Tongue (tissue), 1 donor: ENCODE measurements at regions not wholly inside any gene's neighbourhood (a gene's known extent, or its start where the extent isn't known, plus 50 kb on each side); places are given as distances from the start of the nearest gene placed in this dataset.
"Not testable (repeated sequence)": the region's sequence is repeated elsewhere in the genome, so short reads cannot be mapped to it uniquely, and the experiment has no call there.

Source experiments
- DNase-seq: peaks from one replicate; pipeline ENCODE4 v3.0.0-alpha.2; 2015

DNA sequence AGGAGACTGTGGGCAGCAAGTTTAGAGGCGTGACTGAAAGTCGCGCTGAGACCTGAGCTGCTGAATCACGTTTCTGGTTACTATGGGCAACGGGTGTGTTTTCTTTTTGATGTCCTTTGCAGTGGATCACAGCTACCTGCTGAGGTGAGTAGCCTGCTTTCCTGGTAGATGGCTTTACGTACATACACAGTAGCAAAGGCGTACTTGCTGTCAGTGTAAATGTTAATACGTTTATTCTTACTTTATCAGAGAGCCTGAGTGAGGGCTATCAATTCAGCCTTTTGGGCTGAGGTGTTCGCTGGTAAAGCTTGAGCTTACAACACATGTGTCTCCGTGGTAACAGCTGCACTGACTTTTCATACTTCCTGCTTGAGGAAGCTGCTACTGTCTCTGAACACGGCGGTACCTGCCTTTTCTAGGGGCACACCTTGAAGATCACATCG, 165.1 kb upstream of the CCZ1B start:
- DNase-seq = peak; percentile 50

DNA sequence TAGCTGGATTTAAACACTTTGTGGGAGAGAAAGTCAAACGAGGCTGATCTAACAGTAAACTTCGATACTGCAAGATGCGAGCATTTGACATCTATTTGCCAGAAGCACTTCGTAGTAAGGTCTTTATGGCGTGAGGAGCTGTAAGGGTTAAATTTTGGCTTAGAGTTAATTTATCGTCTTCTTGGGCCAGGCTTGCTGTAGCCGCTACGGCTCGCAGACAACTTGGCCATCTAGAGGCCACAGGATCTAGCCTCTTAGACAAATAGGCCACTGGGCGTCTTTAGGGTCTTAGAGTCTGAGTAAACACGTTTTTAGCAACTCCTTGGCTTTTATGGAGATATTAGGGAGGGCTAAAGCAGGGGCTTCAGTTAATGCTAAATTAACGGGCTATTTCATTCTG, 165.6 kb upstream of the CCZ1B start:
- DNase-seq = not testable (repeated sequence)

DNA sequence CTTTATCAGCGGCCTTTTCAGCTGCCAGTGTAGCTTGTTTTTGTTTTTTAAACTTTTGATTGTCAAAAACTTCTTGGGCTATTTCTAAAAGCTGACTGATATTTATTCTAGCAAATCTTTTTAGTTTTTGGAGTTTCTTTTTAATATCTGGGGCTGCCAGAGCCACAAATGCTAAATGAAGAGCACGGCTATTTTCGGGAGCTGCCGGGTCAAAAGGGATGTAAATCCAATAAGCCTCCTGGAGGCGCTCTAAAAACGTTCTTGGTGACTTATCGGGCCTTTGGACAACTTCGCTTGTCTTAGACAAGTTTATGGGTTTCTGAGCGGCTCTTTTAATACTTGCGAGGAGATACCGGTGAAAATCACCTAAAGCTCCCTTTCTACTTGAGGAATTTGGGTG, 166.1 kb upstream of the CCZ1B start:
- DNase-seq = not testable (repeated sequence)

DNA sequence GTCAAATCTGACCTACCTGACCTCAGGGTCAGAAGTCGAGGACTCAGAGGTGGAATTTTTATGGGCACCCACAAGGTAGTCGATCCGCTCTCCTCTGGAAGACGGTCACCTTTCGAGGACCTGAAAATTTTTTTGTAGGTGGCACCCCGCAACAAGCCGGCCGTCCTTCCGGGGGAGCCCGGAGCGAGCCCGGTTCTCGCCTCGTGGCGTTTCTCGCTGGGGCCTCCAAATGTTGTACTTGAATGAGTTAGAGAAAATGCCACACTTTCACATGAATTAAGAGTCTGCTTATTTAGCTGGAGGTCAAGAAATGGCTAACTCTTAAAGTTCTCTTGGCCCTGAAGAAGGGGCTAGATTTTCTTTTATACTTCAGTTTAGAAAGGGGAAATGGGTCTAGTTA, 169.0 kb upstream of the CCZ1B start:
- not testable (repeated sequence) for DNase-seq

DNA sequence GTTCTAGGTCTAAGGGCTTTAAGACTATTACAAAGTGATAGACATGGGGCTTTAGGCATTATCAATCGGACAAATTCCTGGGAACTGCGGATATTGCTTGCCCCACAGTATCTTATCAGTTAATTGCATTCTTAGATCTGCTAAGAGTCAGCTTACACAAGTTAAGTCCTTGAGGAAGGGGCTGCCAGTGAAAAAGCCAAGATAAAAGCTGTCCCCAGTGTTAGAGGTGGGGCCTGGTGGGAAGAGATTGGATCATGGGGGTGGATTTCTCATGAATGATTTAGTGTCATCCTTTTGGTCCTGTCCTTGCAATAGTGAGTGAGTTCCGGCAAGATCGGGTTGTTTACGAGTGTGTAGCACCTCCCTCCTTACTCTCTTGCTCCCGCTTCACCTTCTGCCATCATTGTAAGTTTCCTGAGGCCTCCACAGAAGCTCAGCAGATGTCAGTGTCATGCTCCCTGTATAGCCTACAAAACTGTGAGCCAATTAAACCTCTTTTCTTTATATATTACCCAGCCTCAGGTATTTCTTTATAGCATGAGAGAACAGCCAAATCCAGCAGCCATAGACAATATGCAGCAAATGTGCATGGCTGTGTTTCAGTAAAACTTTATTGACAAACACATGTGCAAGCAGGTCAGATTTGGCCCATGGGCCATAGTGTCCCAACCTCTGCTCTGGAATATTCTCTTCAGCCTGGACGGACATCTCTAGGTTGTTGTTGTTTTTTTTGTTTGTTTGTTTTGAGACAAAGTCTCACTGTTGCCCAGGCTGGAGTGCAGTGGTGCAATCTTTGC, 169.6 kb upstream of the CCZ1B start:
- DNase-seq = not testable (repeated sequence)

DNA sequence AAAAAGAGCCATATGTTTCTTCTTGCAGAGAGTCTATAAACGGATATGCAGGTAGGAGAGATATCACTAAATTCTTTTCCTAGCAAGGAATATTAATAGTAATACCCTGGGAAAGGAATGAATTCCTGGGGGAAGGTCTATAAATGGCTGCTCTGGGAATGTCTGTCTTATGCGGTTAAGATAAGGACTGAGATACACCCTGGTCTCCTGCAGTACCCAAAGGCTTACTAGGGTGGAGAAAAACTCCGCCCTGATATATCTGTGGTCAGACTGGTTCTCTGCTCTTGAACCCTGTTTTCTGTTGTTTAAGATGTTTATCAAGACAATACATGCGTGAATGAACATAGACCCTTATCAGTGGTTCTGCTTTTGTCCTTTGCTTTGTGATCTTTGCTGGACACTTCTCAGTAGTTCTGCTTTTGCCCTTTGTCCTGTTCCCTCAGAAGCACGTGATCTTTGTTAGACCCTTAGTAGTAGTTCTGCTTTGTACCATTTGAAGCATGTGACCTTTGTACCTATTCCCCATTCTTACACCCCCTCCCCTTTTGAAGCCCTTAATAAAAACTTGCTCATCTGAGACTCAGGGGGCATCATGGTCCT, 173.1 kb upstream of the CCZ1B start:
- DNase-seq = not testable (repeated sequence)

DNA sequence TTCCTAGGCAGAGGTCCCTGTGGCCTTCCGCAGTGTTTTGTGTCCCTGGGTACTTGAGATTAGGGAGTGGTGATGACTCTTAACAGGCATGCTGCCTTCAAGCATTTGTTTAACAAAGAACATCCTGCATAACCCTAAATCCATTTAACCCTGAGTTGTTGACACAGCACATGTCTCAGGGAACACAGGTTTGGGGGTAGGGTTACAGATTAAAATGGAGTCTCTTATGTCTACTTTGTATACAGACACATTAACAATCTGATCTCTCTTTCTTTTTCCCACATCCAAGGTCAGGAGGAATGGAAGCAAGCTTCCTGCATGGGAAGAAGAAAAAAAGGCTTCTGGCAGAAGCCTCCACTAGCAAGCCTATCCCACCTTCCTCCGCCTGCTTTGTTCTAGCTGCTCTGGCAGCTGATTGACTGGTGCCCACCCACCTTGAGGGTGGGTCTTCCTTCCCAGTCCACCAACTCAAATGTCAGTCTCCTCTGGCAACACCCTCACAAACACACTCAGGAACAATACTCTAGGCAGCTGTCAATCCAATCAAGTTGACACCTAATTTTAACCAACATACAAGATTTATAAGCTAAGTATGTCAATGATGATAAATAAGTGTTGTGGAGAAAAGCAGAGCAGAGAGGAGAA, 176.5 kb upstream of the CCZ1B start:
- no peak for DNase-seq

DNA sequence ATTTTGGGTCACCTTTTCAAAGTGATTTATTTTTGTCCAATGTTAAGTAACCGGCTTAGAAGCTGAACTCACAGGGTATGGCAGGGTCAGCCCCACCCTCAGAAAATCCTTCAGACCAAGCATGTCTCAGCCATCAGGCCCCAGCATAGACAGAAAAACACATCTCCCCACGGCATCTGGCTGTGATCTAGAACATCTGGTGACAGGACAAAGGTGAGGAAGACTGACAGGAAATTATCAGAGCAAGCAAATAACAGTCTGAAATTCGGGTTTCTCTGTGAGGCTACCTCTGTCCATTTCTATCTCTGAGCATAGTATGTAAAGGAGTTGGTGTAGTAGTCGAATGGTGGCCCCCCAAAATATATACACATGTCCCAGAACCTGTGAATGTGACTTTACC, 177.0 kb upstream of the C1GALT1 start:
- no peak for DNase-seq

DNA sequence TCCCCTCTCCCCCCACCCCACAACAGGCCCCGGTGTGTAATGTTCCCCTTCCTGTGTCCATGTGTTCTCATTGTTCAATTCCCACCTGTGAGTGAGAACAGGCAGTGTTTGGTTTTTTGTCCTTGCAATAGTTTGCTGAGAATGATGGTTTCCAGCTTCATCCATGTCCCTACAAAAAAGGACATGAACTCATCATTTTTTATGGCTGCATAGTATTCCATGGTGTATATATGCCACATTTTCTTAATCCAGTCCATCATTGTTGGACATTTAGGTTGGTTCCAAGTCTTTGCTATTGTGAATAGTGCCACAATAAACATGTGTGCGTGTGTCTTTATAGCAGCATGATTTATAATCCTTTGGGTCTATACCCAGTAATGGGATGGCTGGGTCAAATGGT, 176.4 kb upstream of the C1GALT1 start:
- DNase-seq = not testable (repeated sequence)

DNA sequence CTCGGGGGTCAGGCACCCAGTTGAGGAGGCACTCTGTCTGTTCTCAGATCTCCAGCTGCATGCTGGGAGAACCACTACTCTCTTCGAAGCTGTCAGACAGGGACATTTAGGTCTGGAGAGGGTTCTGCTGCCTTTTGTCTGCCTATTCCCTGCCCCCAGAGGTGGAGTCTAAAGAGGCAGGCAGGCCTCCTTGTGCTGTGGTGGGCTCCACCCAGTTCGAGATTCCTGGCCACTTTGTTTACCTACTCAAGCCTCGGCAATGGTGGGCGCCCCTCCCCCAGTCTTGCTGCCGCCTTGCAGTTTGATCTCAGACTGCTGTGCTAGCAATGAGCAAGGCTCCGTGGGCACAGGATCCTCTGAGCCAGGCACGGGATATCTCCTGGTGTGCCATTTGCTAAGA, 171.1 kb upstream of the C1GALT1 start:
- not testable (repeated sequence) for DNase-seq

DNA sequence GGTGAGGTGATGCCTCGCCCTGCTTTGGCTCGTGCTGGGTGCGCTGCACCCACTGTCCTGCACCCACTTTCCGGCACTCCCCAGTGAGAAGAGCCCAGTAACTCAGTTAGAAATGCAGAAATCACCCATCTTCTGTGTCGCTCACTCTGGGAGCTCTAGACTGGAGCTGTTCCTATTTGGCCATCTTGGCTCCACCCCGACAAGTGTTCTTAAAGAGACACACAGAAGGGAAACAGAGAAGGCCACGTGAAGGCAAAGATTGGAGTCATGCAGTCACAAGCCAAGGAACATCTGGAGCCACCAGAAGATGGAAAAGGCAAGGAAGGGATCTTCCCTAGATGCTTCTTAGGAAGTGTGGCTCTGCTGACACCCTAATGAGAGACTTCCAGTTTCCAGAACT, 170.6 kb upstream of the C1GALT1 start:
- not testable (repeated sequence) for DNase-seq

DNA sequence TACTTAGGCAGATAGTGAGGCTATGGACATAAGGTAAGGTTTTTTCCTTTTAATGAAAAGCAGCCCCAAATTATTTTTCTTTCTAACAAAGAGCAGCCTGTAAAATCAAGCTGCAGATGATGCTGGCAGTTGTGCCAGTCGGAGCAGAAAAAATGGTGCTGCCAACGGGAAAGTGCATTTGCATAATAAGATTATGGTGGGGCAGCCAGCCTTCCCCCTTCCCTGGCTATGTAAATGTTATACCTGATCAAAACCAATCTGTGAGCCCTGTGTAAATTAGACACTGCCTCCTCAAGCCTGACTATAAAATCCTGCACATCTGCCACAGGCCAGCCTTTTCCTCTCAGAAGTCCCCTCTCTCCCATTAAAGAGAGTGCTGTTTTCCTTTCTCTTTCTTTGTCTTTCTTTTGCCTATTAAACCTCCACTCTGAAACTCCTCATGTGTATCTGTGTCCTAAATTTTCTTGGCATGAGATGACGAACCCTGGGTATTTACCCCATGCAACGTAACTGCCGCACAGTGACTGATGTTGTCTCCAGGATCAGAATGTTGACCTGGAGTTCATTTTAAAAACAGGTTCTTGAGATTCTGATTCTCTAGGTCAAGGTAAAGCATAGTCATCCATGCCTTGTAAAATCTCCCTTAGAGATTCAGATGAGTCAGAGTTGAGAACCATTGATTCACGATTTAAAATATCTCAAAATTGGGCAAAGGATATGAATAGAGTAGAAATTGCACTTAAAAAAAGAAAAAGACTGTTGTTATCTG, 167.3 kb upstream of the C1GALT1 start:
- no peak for DNase-seq

DNA sequence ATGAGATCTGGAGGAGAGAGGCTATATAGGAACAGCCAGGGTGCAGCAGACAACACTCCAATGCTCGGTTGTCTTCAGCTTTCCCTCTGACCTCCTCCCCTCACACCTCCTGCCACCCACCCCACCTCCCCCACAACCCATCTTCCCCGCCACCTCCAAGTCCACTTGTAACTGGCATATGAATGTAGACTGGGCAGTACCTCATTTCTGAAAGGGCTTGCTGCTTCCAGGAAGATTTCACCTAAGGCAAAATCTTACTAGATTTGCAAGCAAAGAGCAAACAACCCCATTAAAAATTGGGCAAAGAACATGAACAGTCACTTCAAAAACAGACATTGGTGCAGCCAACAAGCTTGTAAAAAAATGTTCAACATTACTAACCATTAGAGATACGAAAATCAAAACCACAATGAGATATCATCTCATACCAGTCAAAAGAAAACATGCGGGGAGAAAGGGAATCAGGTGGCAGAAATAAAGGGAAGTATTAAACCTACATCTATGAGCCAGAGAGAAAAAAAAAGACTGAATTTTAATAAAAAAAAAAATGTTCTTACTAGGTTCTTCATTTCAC, 164.6 kb upstream of the C1GALT1 start:
- no peak for DNase-seq

DNA sequence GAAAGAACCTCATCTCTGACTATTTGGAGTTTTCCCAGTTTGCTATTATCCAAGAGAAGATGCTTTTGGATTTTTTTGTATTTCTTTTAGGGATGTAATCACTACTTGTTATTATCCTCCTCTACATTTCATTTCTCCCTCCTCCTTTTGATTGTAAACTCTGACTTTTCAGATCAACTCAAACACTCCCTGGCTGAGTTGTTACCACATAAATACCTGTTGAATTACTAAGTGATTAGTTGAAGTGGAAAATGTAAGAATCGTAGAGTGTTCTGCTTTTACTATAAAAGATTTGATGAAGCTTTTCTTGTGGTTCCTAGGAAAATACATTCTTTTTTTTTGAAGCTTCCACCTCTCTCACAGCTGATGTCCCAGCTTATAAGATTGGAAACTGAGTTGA, 164.1 kb upstream of the C1GALT1 start:
- DNase-seq = no peak

DNA sequence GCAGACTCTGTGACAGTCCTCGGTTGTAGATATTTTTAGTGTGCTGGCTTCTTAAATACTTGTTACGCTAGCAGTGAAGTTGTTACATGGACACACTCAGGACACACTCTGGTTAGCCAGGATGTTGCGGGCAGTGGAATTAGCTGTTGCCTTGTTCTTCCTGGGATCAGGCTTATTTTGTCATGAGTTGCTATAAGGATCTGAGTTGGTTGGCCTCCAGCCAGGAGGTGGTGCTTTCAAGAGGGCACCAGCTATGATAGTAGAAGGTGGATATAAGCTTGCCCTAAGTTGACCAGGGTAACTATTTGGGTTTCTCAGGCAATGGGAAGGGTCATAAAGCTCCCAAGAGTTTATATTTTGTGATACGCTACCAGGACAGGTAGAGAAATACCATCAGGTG, 150.1 kb upstream of the C1GALT1 start:
- DNase-seq = no peak

DNA sequence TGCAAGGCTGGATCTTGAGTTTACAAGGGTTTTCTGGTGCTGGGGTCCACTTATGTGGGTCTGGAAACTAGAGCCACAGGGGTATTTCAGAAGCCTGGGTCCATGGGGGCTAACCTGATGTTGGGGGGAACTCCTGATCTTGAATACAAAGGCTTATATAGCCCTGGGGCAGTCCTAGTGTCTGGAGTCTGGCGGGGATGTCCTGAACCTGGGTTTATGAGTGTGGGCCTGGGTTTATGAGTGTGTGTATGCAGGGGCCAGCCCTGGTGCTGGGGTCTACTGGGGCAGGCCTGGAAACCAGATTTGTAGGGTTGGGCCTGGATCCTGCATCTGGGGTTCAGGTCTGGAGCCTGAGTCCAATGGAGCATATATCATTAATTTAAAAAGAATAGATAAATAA, 146.5 kb upstream of the C1GALT1 start:
- no peak for DNase-seq

DNA sequence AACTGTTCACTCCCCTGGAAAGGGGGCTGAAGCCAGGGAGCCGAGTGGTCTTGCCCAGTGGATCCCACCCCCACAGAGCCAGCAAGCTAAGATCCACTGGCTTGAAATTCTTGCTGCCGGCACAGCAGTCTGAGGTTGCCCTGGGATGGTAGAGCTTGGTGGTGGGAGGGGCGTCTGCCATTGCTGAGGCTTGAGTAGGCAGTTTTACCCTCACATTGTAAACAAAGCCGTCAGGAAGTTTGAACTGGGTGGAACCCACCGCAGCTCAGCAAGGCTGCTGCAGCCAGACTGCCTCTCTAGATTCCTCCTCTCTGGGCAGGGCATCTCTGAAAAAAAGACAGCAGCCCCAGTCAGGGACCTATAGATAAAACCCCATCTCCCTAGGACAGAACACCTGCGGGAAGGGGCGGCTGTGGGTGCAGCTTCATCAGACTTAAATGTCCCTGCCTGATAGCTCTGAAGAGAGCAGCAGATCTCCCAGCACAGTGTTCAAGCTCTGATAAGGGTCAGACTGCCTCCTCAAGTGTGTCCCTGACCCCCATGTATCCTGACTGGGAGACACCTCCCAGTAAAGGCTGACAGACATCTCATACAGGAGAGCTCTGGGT, 140.0 kb upstream of the C1GALT1 start:
- DNase-seq = not testable (repeated sequence)

DNA sequence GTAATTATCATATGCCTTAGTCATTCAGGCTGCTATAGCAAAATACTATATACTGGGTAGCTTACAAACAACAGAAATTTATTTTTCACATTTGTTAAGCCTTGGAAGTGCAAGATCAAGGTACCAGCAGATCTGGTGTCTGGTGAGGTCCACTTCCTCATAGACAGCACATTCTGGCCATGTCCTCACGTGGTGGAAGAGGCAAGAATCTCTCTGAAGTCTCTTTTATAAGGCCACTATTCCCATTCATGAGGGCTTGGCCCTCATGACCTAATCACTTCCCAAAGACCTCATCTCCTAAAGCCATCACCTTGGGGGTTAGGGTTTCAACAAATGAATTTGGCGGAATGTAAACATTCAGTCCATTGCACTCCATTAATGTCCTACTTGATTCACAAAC, 137.5 kb upstream of the C1GALT1 start:
- no peak for DNase-seq

DNA sequence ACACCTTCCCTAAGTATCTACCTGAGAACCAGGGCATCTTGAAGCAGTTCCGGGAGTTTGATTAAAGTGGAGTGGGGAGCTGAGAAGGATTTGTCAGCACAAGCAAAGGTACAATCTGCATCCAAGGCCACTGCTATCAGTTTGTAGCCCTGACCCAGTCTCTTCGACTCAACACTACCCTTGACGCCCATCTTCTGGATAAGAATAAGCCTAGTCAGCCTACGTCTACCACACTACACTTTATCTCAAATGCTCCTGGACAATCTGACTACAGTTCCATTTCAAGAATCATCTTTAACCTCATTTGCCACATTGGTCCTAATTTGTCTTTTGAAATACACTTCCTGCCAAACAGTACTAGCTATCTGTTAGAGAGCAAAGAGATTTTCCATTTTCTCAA, 134.1 kb upstream of the C1GALT1 start:
- no peak for DNase-seq

DNA sequence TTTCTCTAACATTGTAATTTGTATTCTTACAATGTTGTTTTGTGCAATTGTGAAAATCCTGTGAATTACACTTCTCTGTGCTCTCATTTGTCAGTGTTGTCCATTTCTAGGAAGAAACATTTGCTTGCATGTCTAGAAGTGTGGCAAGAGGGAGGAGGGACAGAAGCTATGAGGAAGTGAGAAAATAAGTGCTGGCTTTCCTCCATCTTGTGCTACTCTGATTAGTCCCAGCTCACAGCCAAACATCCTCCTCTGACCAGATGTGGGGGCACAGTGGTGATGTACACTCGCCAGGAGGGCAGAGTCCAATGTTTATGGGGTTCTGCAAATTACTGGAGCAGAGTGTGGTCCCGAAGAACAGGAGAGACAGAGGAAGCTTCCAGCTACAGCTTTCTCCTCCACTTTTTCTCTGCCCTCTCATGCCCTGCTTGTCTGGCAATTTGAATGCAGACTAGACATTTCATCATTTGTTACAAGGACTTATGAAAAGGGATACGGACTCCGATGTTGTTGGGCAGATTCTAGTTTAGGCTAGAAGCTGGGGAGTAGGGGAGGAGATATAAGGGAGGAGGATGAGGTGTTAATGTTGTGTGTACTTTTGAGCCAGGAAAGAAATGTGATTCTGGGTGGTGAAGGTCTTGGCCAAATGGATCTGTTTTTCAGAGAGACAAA, 131.0 kb upstream of the C1GALT1 start:
- peak; percentile 5 for DNase-seq

DNA sequence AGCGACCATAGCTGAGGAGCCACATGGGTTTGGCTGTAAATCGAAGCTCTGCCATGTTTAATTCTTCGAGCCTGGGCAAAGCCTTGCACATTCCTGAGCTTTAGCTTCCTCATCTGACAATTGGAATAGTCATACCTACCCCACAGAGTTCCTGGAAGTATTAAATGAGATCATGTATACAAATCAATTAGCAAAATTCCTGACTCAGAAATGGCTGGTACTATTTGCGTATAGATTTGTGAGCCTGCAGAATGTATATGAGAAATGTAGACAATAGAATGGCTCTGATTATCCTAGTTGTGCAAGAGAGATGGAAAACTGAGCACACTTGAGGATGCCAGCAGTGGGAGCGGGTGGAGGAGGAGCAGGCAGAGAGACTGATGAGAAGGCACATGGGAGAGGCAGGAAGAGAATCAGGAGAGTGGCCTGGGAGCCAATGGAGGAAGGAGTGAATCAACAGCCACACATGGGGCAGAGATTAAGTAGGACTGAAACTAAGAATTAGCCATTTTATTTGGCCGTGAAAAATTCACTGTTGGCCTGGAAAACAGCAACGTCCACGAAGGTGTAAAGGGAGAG, 128.0 kb upstream of the C1GALT1 start:
- DNase-seq = no peak
